ENCODE measurements at regions not wholly inside any gene's neighbourhood (a gene's known extent, or its start where the extent isn't known, plus 50 kb on each side); places are given as distances from the start of the nearest gene placed in this dataset.

- no peak for TF ChIP-seq CTCF (IDR thresholded peaks at IDR 0.05; ENCODE audit: low read depth, low read length, missing input control)
- TF ChIP-seq FOXA1 (IDR thresholded peaks at IDR 0.05): no peak
- TF ChIP-seq ATF3 (IDR thresholded peaks at IDR 0.05): no peak
- TF ChIP-seq MAX (IDR thresholded peaks at IDR 0.05): no peak
- TF ChIP-seq TAF1 (conservative IDR thresholded peaks at IDR 0.05): no peak
- TF ChIP-seq JUND (IDR thresholded peaks at IDR 0.05): no peak
- no peak for TF ChIP-seq RAD21 (IDR thresholded peaks at IDR 0.05)
- TF ChIP-seq REST (IDR thresholded peaks at IDR 0.05): no peak
- no peak for TF ChIP-seq YY1 (IDR thresholded peaks at IDR 0.05)
- TF ChIP-seq SP1 (IDR thresholded peaks at IDR 0.05): no peak
- TF ChIP-seq ZBTB33 (IDR thresholded peaks at IDR 0.05): no peak
These were observed 430.9 kb downstream of the PID1 start for GRCh38 chr2:228840113-228840742.

Data from liver (tissue), 3 donors.